EL (cell line): ENCODE measurements at regions not wholly inside any gene's neighbourhood (a gene's known extent, or its start where the extent isn't known, plus 50 kb on each side); places are given as distances from the start of the nearest gene placed in this dataset.

ENCODE experiments used
- DNase-seq: peaks from one replicate; pipeline ENCODE4 v3.0.0-alpha.2; 2016

DNA sequence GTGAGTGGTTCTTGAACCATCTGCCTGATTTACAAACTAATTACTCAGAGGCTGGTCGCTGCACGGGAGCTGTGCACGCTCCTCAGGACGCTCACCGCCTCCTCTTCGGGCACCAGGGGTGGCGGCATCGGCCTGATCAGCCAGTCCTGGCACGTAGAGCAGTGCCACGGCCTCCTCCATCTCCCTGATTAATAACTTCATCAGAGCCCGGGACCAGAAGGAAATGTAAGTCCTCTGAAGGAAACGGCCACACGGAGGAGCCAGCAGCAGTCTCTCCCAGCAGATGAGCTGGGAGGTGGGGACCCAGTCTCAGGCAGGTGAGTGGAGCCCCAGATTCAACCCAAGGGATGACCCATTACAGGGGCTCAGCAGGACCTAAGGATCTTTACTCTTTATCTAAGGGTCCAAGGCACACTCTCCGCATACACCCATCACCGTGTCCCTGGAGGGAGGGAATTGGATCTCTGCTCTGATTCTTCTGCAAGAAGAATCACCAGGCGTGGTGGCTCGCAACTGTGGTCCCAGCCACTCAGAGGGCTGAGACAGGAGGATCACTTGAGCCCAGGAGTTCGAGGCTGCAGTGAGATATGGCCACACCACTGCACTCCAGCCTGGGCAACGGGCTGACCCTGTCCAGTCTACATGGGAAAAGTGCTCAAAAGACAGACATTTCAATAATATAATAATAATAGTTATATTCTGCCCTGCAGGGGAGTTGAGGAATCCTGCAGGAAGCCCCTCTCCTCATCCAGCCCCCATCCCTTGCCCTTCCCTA, 366.5 kb downstream of the SEC14L1 start:
- DNase-seq = no peak

- DNase-seq = no peak
These were observed 367.4 kb downstream of the SEC14L1 start for GRCh38 chr17:77508047-77508715.

DNA sequence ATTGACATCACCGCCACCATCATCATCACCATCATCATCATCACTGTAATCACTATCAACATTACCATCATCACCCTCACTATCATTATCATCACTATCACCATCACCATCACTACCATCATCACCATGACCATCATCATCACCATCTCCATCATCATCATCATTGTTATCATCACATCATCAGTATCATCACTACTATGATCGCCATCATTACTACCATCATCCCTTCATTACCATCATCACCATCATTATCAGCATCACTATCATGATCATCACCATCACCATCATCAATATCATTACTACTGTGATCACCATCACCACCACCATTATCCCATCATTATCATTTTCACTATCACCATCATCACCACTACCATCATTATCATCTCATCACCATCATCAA, 368.3 kb downstream of the SEC14L1 start:
- no peak for DNase-seq

- DNase-seq = no peak
These were observed 368.8 kb downstream of the SEC14L1 start for GRCh38 chr17:77509599-77509998.

DNA sequence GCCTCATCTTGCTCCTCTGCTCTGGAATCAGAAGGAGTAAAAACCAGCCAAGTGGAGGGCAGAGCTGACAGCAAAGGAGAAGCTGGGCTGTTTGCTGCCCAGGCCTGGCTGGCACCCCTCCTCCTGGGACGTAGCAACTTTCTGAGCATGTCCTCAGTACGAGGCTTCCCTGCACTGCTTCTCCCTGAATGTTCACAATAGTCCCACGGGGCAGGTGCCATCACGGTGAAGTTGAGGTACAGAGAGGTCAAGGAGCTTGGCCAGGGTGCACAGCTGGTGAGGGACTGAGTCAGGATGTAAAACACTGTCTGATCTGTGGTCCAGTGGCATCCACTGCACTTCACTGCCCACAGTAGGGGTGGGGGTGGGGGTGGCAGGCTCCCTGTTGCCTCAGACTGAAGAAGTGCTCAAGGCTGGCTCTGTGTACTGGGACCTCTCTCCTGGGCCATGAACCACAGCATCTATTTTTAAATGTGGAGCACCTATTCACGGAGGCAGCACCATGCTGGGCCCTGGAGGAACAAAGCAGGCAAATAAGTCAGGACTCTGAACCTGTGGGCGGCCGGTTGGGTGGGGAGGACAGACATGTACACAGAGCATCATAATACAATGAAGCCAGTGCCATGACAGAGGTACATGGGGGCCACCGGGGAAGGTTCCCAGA, 369.5 kb downstream of the SEC14L1 start:
- DNase-seq = no peak

DNA sequence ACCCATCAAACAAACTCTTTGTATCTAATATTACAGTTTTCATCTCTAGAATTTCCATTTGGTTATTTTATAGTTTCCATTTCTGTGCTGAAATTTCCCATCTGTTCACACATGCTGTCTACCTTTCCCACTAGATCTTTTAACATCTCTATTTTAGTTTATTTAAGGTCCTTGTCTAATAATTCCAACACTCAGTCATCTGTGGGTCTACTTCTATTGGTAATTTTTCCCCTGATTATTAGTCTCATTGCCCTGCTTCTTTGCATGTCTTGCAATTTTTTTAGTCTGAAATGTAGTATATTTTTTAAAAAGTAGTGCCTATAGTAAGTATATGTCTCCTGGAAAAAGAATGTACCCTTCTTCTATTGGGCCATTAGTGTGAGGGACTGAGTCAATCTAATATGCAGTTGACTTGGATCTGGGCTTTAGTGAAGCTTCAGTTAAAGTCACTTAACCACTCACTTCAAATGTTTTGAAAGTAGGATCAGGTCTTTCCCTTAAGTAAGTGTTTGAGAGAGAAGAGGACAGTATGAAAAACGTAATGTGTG, 370.8 kb downstream of the SEC14L1 start:
- DNase-seq = no peak

GRCh38 chr17:77512062-77512946, 371.5 kb downstream of the SEC14L1 start:
- no peak for DNase-seq

DNA sequence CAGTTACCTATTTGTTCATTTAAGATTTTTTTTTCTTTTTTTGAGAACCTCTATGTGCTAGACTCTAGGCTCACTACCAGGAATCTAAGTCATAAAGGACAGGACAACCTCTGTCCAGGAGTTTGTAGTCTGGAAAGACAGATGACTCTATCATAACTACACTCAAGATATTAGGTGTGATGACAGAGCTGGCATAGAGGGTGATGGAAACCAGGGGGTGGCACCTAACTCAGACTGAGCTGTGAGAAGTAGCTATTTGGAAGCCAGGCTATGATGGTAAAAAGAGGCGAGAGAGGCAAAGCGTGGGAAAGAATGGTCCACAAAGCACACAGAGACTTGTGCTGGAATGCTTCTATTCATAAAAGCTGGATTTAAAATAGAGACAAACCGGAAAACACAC, 372.3 kb downstream of the SEC14L1 start:
- DNase-seq = no peak

DNA sequence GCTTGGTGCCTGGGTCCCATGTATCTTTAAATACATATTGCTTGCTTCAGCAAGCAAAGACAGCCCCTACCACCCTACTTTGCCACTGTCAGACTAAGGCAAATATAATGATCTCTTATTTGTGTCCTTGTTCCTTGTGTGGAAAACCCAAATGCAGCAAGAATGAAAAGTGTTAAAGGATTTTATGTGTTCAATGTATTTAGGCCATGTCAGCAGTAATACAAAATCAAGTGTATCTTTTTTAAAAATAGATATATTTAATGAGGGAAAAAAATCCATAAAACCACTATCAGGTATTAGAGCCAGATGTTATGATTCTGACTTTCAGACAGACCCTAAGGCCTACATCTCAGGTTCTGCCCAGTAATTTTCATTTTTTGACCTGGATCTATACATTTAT, 374.5 kb downstream of the SEC14L1 start:
- DNase-seq = no peak

GRCh38 chr17:77516902-77517301, 376.1 kb downstream of the SEC14L1 start:
- DNase-seq = peak; percentile 74

DNA sequence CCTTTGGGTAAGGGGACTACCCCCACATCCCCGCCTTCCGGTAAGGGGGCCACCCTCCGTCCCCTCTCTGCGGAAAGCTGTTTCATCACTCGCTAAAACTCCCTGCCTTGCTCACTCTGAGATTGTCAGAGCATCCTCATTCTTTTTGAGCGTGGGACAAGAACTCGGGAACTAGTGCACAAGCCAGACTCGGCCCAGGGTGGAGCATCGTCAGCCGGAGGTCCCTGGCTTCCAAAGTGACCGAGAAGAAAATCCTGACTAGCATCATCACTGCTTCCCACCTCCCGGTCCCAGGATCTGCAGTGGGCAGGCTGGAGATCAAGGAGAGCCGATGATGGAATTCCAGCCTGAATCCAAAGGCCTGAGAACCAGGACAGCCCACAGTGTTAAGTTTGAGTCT, 380.3 kb downstream of the SEC14L1 start:
- no peak for DNase-seq

DNA sequence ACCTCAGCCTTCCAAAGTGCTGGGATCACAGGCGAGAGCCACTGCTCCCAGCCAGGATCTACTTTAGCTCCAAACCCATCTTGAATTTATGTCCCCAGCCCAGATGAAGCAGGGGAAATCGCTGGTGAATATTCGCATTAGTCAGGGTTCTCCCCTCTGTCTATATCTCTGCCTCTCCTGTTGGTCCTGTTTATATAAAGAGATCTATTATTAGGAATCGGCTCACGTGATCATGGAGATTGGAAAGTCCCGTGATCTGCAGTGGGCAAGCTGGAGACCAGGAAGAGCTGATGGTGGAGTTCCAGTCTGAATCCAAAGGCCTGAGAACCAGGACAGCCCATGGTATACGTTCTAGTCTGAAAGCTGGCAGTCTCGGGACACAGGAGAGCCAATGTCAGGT, 382.8 kb downstream of the SEC14L1 start:
- DNase-seq = no peak

DNA sequence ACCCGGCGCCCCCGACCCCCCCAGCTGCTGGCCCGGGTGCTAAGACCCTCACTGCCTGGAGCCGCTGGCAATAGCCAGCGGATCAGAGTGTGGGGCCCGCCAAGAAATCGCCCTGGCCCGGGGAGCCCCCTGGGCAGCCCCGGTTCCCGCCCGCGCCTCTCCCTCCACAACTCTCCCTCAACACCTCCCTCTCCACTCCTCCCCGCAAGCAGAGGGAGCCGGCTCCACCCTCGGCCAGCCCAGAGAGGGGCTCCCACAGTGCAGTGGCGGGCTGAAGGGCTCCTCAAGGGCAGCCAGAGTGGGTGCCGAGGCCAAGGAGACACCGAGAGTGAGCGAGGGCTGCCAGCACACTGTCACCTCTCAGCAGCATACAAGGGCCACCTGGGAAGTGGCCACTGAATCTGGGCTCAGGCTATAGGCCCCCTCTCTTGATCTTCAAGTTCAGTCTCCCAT, 385.5 kb downstream of the SEC14L1 start:
- no peak for DNase-seq

DNA sequence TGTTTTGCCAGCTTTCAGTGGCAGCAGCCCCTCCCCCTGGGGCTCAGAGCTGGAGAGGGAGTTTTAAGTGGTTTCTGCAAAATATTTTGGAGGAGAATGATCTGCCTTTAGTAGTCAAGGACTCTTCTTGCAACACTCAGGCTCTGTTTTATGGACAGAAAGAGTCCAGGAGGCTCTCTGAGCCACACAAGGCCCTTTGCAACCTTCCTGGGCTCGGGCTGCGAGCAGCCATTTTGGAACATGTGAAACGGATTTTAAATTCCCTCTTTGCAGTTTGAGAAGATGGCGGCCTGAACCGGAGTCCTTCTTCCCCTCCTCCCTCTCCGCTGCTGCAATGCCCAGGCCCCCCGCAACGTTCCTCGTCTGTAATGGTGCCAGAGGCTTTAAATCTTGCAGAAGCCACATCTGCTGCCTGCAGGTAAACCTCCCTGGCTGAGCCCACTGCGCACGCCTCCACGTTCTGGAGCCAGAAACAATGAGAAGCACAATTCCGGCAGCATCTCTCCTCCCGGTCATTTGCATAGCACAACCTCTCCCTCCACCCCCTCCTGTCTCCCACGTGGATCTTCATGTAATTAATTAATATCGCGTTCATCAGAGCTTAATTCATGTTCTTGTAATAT, 386.1 kb downstream of the SEC14L1 start:
- DNase-seq = no peak

GRCh38 chr17:77527409-77527808, 386.6 kb downstream of the SEC14L1 start:
- DNase-seq = no peak

GRCh38 chr17:77527836-77528505, 387.2 kb downstream of the SEC14L1 start:
- DNase-seq = no peak

DNA sequence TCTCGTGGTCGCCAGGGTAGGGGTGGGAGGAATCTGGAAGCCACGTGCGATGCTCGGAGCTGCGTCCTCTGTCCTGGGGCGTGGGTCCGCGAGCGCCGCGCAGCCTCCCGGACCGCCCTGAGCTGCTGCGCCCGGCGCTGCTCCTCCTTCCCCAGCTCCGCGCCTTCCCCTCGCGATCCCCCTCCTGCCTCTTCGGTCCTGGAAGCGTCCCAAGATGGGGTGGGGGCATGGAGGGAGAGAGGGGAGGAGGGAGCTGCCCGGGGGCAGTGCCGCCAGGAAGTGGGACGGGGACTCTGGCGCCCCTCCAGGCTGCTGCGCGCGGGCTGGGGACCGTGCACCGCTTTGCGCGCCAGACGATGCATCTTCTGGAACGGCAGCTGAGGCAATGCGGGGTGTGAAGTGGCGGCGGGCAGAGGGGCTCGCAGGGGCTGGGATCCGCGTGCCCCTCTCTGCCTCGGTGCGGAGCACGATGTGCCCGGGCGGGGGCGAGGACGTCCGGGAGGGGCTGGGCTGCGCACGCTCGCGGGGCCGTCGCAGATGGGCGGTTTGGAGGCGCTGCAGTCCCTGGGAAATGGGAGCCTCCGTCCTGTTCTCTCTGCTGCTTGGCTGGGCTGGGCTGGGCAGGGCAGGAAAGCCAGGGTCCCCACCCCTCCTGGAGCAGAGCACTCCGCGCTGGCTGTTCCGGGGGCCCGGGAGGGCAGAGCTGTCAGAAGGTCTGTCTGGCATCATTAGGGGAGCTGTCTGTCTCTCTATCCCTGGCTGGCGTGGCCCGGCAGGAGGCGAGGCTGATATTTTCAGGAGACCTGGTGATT, 388.0 kb downstream of the SEC14L1 start:
- DNase-seq = no peak

DNA sequence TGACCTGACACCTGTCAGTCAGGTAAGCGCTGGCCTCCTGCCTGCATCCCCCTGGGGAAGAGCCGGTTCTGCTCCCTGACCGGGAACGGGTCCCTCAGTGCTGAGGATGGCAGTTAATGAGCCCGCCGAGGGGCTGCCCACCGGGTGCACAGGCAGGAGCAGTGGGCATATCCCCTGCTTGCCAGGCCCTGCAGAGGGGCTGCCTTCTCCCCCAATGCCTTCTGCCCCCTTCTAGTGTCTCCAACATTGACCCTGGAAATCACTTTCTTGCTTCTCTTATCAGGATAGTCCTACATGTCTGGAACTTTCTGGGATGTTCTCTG, 388.5 kb downstream of the SEC14L1 start:
- no peak for DNase-seq

GRCh38 chr17:77530591-77530990, 389.8 kb downstream of the SEC14L1 start:
- no peak for DNase-seq

DNA sequence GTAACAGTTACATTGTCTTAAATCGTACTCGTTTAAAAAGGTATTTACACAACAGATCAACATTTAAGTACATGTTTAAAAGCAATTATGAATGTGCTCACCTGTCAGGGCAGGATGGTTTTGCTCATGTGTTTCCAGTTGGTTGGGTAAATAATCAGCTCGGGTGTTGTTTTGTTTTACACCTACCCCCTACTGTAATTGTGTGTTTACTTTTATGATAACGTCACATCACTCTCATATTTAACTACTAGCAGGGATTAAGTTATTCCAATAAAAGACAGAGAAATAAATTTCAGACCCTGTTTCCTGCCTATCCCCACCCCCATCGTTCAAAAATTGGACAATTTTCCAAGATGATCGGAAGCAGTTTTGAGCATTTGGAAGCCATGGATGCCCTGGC, 390.2 kb downstream of the SEC14L1 start:
- DNase-seq = no peak

DNA sequence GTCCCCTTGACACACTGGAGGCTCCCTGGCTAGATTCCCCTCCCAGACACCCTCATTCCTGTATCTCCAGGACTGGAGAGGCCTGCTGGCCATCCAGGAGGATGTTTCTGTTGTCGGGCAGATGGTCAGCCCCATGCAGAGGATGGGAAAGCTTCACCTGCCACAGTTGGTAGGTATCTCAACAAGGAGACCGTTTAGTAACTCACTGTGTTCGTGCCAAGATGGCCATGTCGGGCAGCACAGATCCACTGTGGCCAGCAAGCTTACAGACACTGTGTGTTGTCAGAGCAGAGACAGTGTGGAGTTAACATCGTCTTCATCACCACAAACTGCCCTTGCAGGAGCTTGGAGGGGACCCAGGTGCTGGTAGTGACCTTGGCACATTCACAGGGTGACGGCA, 390.9 kb downstream of the SEC14L1 start:
- no peak for DNase-seq
